Vagina (tissue), 2 donors: ENCODE measurements at regions not wholly inside any gene's neighbourhood (a gene's known extent, or its start where the extent isn't known, plus 50 kb on each side); places are given as distances from the start of the nearest gene placed in this dataset.

Source experiments
- CTCF ChIP-seq, 3 experiments: fragments of 450-650 bp in 2 of 3; fragments of 200-600 bp in 1 of 3; sonication (generic) in 1 of 3; IDR thresholded peaks; one replicate each; pipeline ENCODE4 v1.5.1; 2017 to 2019; ENCODE audit warnings: antibody characterized with exemption in 3 of 3, mild to moderate bottlenecking in 2 of 3, moderate library complexity in 2 of 3
- POLR2A ChIP-seq, 2 donors: fragments of 450-650 bp; IDR thresholded peaks; one replicate each; pipeline ENCODE4 v1.6.1; 2017; ENCODE audit warnings: antibody characterized with exemption in 2 of 2, mild to moderate bottlenecking in 2 of 2, moderate library complexity in 2 of 2
- POLR2AphosphoS5 ChIP-seq, 2 donors: sonication (generic); formaldehyde crosslinking; IDR thresholded peaks; one replicate each; pipeline ENCODE4 v1.9.0; 2017; ENCODE audit warnings: antibody characterized with exemption in 2 of 2, mild to moderate bottlenecking in 2 of 2, low read depth in 1 of 2; ENCODE audit not compliant: insufficient read depth in 1 of 2

GRCh38 chr7:25321424-25321823, 93.1 kb upstream of the NPVF start:
- TF ChIP-seq CTCF (IDR thresholded peaks at IDR 0.05) (no peak), POLR2A (IDR thresholded peaks at IDR 0.05) (no peak), POLR2AphosphoS5 (IDR thresholded peaks at IDR 0.05; ENCODE audit: insufficient read depth in 1 of 2, low read depth in 1 of 2) (no peak)
